Iris pigment epithelial cell (primary cell): ENCODE measurements at regions not wholly inside any gene's neighbourhood (a gene's known extent, or its start where the extent isn't known, plus 50 kb on each side); places are given as distances from the start of the nearest gene placed in this dataset.

Experiments
- DNase-seq: peaks from one replicate; pipeline ENCODE4 v3.0.0-alpha.2; 2011; ENCODE audit warnings: low read depth

GRCh38 chr13:99055281-99055680 is 77.4 kb upstream of the DOCK9 start:
- DNase-seq, result no peak

- no peak for DNase-seq
These were observed 77.9 kb upstream of the DOCK9 start for GRCh38 chr13:99055735-99056134.

- no peak for DNase-seq
These were observed 78.6 kb upstream of the DOCK9 start for GRCh38 chr13:99056381-99057014.

DNA sequence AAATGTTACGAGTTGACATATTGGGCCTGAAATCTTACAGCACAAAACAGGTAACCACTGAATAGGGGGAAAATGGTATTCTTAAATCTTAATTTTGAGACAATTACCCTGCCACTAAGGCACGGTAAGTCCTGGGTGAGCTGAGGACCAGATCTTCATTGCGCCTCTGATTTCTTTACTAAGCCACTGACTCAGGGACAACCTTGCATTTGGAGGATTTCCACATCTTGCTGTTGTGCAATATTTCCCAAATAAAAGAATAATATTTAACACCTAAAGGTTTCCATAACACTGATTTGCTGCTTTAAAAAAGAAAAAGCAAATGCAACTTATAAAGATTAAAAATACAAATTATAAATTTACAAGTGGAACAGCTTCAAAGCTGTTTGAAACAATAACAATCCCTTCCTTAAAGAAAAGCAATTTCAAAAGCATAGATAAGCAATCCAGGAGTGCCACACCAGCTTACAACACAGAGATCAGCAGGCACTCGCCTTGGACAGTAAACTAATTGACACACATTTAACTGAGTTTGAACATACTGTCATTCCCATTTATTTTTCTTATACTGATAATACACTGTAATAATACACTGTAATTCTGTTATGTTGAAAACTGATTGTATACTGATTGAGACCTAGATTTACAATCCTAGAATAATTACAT is 79.6 kb upstream of the DOCK9 start:
- peak; percentile 88 for DNase-seq

GRCh38 chr13:99058527-99059495 is 80.9 kb upstream of the DOCK9 start:
- DNase-seq, result no peak

- DNase-seq, result peak; percentile 22
These were observed 81.7 kb upstream of the DOCK9 start for GRCh38 chr13:99059498-99060075.

DNA sequence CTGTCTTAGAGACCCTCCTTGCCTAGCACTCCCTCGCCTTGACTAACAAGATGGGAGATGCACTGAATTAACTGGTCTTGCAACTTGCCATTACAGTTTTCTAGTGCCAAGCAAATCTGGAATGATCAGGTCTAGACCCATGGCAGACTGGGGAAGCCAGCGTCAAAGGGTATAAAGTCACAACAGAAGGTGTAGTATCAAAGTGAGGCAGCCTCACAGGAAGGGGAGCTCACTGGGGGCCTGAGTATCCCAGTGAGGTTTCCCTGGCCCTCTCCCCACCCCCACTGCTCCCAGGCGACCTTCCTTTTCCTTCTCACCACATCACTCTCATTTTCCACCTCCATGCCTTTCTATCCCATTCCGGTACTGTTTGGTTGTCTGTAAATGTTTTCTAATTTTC is 83.5 kb upstream of the DOCK9 start:
- DNase-seq, result no peak

- peak; percentile 43 for DNase-seq
These were observed 84.7 kb upstream of the DOCK9 start for GRCh38 chr13:99062593-99062992.

DNA sequence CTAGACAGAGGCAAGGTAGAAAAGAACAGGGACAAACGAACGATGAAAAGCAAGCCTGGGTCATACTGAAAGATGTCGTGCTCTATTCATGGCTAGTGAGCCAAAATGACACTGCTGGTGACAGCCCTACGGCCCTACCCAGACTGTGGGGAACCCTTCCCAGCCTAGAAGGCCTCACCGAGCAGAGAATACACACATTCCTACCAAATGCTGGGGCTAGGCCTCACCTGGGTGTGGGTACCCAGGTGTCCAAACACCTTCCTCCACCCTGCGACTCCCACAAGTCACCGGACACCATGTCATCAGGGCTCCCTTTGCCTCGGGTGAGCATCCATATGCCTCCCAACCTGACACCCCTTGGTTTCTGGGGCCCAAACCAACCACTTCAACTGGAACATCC is 85.3 kb upstream of the DOCK9 start:
- no peak for DNase-seq

- peak; percentile 75 for DNase-seq
These were observed 86.1 kb upstream of the DOCK9 start for GRCh38 chr13:99063952-99064351.

DNA sequence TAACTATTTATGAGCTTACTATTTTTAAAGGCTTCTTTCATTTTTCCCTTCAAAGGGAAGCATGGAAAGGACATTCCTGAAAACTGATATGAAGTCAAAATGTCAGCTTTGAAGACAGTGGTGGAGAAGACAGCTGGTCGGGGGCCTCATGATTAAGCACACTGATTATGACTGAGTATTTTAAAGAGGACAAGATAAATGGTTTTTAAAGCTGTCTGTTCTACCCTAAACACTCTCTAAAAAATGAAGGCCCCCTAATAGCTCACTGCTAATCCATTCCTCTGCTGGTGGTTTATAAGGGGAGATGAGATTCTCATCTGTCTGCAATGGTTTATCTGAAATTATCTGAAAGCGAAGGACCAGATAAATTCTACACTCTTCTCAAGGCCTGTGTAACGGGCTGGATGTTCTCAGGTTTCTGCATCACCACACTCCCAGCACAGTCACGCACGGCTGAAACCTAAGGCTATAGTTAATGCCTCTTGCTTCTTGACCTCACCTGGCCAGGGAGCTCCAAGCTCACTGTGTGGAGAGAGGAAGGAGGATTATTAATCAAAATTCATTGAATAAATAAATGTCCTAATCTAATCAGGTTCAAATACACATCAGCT is 86.9 kb upstream of the DOCK9 start:
- DNase-seq, result no peak

- DNase-seq, result no peak
These were observed 87.6 kb upstream of the DOCK9 start for GRCh38 chr13:99065235-99066015.

DNA sequence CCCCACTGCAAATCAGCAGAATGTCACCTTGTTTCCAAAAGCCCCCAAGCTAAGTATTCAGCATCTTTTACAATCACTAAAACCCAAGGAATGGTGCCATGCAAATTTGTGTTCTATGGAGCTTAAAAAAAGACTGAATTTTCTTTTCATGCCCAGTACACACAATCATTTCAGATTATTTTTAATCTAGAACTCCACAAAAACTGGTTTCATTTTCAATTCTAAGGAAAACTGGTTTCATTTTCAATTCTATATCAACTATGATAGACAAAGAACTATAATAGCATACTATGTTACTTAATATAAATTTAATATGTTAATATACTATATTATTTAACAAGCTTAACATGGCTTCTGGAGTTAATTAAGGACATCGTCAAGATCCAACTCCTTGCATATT is 88.4 kb upstream of the DOCK9 start:
- DNase-seq, result no peak

GRCh38 chr13:99067159-99067985 is 89.5 kb upstream of the DOCK9 start:
- peak; percentile 89 for DNase-seq

DNA sequence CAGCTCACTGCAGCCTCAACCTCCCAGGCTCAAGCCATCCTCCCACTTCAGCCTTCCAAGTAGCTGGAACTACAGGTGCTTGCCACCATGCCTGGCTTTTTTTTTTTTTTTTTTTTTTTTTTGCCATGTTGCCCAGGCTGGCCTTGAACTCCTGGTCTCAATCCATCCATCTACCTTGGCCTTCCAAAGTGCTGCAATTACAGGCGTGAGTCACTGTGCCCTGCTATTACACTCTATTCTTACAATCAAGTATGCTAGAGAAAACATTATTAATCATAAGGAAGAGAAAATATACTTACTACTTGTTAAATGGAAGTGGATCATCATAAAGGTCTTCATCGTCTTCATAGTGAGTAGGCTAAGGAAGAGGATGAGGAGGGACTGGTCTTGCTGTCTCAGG is 93.3 kb upstream of the DOCK9 start:
- no peak for DNase-seq

GRCh38 chr13:99071666-99072065 is 93.8 kb upstream of the DOCK9 start:
- no peak for DNase-seq

DNA sequence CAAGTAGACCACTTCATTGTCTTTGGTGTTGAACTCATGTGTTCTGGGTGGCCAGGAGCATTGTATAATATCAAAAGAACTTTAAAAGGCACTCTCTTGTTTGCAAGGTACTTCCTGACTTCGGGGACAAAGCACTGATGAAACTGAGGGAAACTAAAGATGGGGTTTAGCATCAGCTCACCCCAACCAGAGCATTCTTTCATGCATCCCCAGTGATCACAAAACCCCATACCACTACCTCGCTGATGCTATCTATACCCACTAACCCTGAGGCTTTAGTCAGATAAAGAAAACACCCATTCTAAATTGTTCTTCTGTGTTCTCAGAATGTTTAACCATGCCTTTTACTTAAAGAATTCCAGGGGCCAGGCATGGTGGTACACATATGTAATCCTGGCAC is 94.5 kb upstream of the DOCK9 start:
- DNase-seq, result no peak

GRCh38 chr13:99072941-99073340 is 95.1 kb upstream of the DOCK9 start:
- DNase-seq, result no peak

GRCh38 chr13:99074693-99075092 is 96.8 kb upstream of the DOCK9 start:
- DNase-seq, result no peak
